ENCODE measurements at regions not wholly inside any gene's neighbourhood (a gene's known extent, or its start where the extent isn't known, plus 50 kb on each side); places are given as distances from the start of the nearest gene placed in this dataset.

- TF ChIP-seq HDAC2 (IDR thresholded peaks at IDR 0.05; ENCODE audit: borderline replicate concordance in 1 of 2, low read depth in 2 of 2, low read length in 2 of 2), result no peak
- TF ChIP-seq CREB1 (IDR thresholded peaks at IDR 0.05), result no peak
- no peak for TF ChIP-seq BACH1 (IDR thresholded peaks at IDR 0.05; ENCODE audit: low read length)
- TF ChIP-seq, protein P1, sequence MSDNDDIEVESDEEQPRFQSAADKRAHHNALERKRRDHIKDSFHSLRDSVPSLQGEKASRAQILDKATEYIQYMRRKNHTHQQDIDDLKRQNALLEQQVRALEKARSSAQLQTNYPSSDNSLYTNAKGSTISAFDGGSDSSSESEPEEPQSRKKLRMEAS (IDR thresholded peaks at IDR 0.05), result no peak
- no peak for TF ChIP-seq TAF1 (IDR thresholded peaks at IDR 0.05; ENCODE audit: low read depth, low read length)
- no peak for TF ChIP-seq SIN3A (conservative IDR thresholded peaks at IDR 0.05 in 1 of 2, IDR thresholded peaks at IDR 0.05 in 1 of 2; ENCODE audit: low read depth in 1 of 2, low read length in 2 of 2)
- TF ChIP-seq ATF3 (IDR thresholded peaks at IDR 0.05; ENCODE audit: insufficient read depth, low read depth, low read length), result no peak
- TF ChIP-seq GTF2F1 (IDR thresholded peaks at IDR 0.05; ENCODE audit: borderline replicate concordance, low read depth, low read length), result no peak
These were observed 206.4 kb upstream of the E2F8 start (continued) for GRCh38 chr11:19447150-19447566.
